ENCODE measurements at regions not wholly inside any gene's neighbourhood (a gene's known extent, or its start where the extent isn't known, plus 50 kb on each side); places are given as distances from the start of the nearest gene placed in this dataset.

DNA sequence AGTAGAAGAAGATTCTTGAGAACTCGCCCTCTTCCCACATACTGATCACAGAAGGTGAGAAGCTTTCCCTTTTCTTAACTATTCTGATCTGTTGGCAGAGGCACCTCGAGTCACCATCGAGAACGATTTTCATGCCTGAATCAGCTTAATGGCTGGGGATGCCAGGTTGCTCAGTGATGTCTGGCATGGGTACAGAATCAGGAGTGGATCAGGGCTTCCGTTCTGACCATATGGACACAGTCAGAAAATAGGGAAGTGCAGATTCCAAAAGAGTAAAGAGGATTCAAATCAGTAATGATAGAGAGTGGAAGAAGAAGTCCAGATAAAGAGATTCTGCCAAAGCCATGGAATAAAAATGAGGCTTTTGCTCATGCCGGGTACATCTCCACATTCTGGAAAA is 52.0 kb upstream of the GRB10 start:
- Histone ChIP-seq H3K9me3 (ENCODE audit: control insufficient read depth in 1 of 2, low read length in 2 of 2) (no peaks in the 10 kb centered on the region), H3K27ac (ENCODE audit: low read depth, low read length) (no peak overlapping the region), H3K36me3 (ENCODE audit: insufficient read depth, low read length) (no peaks in the 10 kb centered on the region), H3K4me1 (ENCODE audit: insufficient read depth, low read length) (no peaks in the 10 kb centered on the region), H3K27me3 (ENCODE audit: insufficient read depth, low read length) (no peaks in the 10 kb centered on the region), H3K4me3 (ENCODE audit: low read length in 2 of 2) (no peak overlapping the region)
- intact Hi-C loops (cut with micrococcal nuclease), result no loop called here
- peaks cover 0 to 2% (median 0%) of the 10 kb centered on the region in 8 donors for H3K9me3 Mint-ChIP-seq
- no peak overlapping the region for H3K27ac Mint-ChIP-seq
- POLR2A ChIA-PET (ENCODE audit: partially characterized antibody), result no interaction called here
- H3K4me3 Mint-ChIP-seq, result no peak overlapping the region
- no peak for DNase-seq
- H3K36me3 Mint-ChIP-seq, result no peaks in the 10 kb centered on the region
- CTCF ChIA-PET (ENCODE audit: partially characterized antibody), result no interaction called here
- no peaks in the 10 kb centered on the region for H3K4me1 Mint-ChIP-seq
- H3K27me3 Mint-ChIP-seq, result peaks cover 8 to 28% of the 10 kb centered on the region in 2 donors

DNA sequence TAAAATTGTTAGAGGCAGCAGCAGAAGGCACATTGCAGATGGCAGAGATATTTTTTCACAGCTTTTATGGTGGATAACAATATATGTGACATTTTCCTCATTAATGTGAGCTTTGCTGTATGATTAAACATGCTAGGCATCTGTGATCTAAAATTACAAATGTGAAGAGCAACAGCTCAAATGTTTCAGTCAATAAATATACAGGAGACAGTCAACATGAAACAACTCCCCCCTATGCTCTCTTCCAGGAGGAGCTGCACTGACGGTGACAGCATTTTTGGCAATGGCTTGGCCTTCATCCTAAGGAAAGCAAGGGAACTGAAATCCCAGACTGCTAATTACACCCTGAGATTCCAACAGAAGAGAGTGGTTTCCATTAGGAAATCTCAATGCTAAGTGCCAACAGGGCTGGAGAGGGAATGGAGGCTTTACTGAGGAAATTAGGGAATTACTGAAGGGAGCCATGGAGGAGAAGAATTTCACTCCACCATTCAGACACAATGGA is 51.4 kb upstream of the GRB10 start:
- no peaks in the 10 kb centered on the region for H3K36me3 ChIP-seq (ENCODE audit: insufficient read depth, low read length)
- Mint-ChIP-seq H3K9me3 (peaks cover 0 to 2% (median 0%) of the 10 kb centered on the region in 8 donors), H3K36me3 (no peaks in the 10 kb centered on the region), H3K27ac (no peak overlapping the region), H3K27me3 (peaks cover 8 to 28% of the 10 kb centered on the region in 2 donors), H3K4me3 (no peak overlapping the region), H3K4me1 (no peaks in the 10 kb centered on the region)
- no peak for DNase-seq
- no peak overlapping the region for H3K4me3 ChIP-seq (ENCODE audit: low read length in 2 of 2)
- no peaks in the 10 kb centered on the region for H3K4me1 ChIP-seq (ENCODE audit: insufficient read depth, low read length)
- ChIA-PET CTCF (ENCODE audit: partially characterized antibody) (no interaction called here), POLR2A (ENCODE audit: partially characterized antibody) (no interaction called here)
- H3K27ac ChIP-seq (ENCODE audit: low read depth, low read length), result no peak overlapping the region
- H3K27me3 ChIP-seq (ENCODE audit: insufficient read depth, low read length), result no peaks in the 10 kb centered on the region
- intact Hi-C loops (cut with micrococcal nuclease), result no loop called here
- H3K9me3 ChIP-seq (ENCODE audit: control insufficient read depth in 1 of 2, low read length in 2 of 2), result no peaks in the 10 kb centered on the region

DNA sequence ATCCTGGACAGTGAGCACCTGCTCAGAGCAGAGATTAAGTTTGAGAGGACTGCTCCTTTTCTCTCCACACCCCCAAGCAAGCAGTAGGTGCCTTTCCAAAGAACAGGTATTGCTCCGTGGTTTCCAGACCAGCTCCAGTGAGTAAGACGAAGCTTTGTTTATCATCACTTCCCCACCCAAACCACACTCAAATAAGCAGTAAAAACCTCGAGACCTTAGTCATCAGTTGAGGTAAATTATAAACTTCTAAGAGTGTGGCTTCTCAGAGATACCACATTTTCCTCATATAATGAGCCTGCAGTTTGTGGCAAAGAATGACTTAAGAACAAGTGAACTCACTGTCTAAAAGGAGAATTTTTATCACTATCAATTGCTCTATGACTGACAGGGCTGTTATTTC is 50.0 kb upstream of the GRB10 start:
- no peak overlapping the region for H3K27ac ChIP-seq (ENCODE audit: low read depth, low read length)
- H3K9me3 ChIP-seq (ENCODE audit: control insufficient read depth in 1 of 2, low read length in 2 of 2), result no peaks in the 10 kb centered on the region
- POLR2A ChIA-PET (ENCODE audit: partially characterized antibody), result no interaction called here
- Mint-ChIP-seq H3K4me3 (no peak overlapping the region), H3K9me3 (peaks cover 0 to 2% (median 0%) of the 10 kb centered on the region in 8 donors), H3K27ac (no peak overlapping the region), H3K36me3 (no peaks in the 10 kb centered on the region), H3K4me1 (peaks cover 0 to 2% (median 0%) of the 10 kb centered on the region in 4 donors), H3K27me3 (peaks cover 7 to 26% of the 10 kb centered on the region in 2 donors)
- H3K27me3 ChIP-seq (ENCODE audit: insufficient read depth, low read length), result no peaks in the 10 kb centered on the region
- H3K4me3 ChIP-seq (ENCODE audit: low read length in 2 of 2), result no peak overlapping the region
- DNase-seq, result no peak
- no peaks in the 10 kb centered on the region for H3K4me1 ChIP-seq (ENCODE audit: insufficient read depth, low read length)
- H3K36me3 ChIP-seq (ENCODE audit: insufficient read depth, low read length), result no peaks in the 10 kb centered on the region
- CTCF ChIA-PET (ENCODE audit: partially characterized antibody), result no interaction called here
- intact Hi-C loops (cut with micrococcal nuclease), result no loop called here
